ENCODE measurements at regions not wholly inside any gene's neighbourhood (a gene's known extent, or its start where the extent isn't known, plus 50 kb on each side); places are given as distances from the start of the nearest gene placed in this dataset.
"Not testable (repeated sequence)": the region's sequence is repeated elsewhere in the genome, so short reads cannot be mapped to it uniquely, and the experiment has no call there.

- no peak overlapping the region for H3K4me3 ChIP-seq (ENCODE audit: low read depth, low read length)
- no peak for TF ChIP-seq CTCF (IDR thresholded peaks at IDR 0.05; ENCODE audit: low read depth, low read length)
These were observed 116.4 kb upstream of the SGK1 start for GRCh38 chr6:134434019-134434942.

GRCh38 chr6:134432036-134432435 is 114.1 kb upstream of the SGK1 start:
- H3K4me3 ChIP-seq (ENCODE audit: low read depth, low read length), result no peak overlapping the region
- TF ChIP-seq CTCF (IDR thresholded peaks at IDR 0.05; ENCODE audit: low read depth, low read length), result no peak

GRCh38 chr6:134431421-134431859 is 113.5 kb upstream of the SGK1 start:
- TF ChIP-seq CTCF (IDR thresholded peaks at IDR 0.05; ENCODE audit: low read depth, low read length), result no peak

GRCh38 chr6:134429861-134430380 is 112.0 kb upstream of the SGK1 start:
- no peak overlapping the region for H3K4me3 ChIP-seq (ENCODE audit: low read depth, low read length)
- no peak for TF ChIP-seq CTCF (IDR thresholded peaks at IDR 0.05; ENCODE audit: low read depth, low read length)

More at GRCh38 chr6:134431421-134431859, 113.5 kb upstream of the SGK1 start:
- no peak overlapping the region for H3K4me3 ChIP-seq (ENCODE audit: low read depth, low read length)

GRCh38 chr6:134427721-134428120 is 109.8 kb upstream of the SGK1 start:
- no peak overlapping the region for H3K4me3 ChIP-seq (ENCODE audit: low read depth, low read length)
- TF ChIP-seq CTCF (IDR thresholded peaks at IDR 0.05; ENCODE audit: low read depth, low read length), result no peak

GRCh38 chr6:134426623-134427022 is 108.7 kb upstream of the SGK1 start:
- no peak for TF ChIP-seq CTCF (IDR thresholded peaks at IDR 0.05; ENCODE audit: low read depth, low read length)

GRCh38 chr6:134425917-134426316 is 108.0 kb upstream of the SGK1 start:
- H3K4me3 ChIP-seq (ENCODE audit: low read depth, low read length), result not testable (repeated sequence)

More at GRCh38 chr6:134426623-134427022, 108.7 kb upstream of the SGK1 start:
- H3K4me3 ChIP-seq (ENCODE audit: low read depth, low read length), result no peak overlapping the region
